COLO668 (cell line): ENCODE measurements at regions not wholly inside any gene's neighbourhood (a gene's known extent, or its start where the extent isn't known, plus 50 kb on each side); places are given as distances from the start of the nearest gene placed in this dataset.
"Not testable (repeated sequence)": the region's sequence is repeated elsewhere in the genome, so short reads cannot be mapped to it uniquely, and the experiment has no call there.

ENCODE experiments used
- DNase-seq: peaks from one replicate; lab custom pipeline; 2025; ENCODE audit not compliant: unreplicated experiment; lab: John Stamatoyannopoulos, UW

DNA sequence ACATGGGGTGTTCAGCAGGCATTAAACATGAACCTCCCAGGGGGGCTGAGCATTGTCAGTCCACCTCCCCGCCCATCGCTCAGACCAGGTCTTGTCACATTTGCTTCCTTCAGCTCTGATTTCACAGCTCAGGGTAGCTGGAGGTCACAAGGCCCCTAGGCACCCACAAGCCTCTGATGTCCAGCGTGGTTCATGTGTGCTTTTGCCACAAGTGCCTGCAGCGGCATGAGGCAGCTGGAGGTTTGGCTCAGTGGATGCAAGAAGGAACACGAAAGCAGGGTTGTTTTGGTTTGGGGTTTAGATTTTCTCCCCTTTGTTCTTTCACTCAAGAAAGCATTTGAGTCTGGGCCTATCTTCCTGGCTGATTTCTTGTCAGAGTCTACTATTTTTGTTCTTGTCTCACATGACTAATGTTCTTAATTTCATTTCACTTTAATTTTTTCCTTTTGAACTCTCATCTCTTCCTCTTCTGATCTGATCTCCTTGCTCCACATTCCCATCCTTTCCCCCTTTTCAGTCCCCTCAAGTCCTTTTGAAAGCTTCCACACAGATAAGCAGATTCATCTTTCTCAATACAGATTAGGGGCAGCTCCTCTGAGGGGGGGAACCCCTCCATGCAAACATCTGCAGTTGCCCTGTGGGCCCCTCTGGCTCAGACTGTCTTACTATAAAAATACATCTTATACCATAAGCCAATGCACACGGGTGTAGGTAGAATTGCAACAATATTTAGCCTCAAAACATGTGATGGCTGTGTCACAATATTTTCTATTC is 68.1 kb upstream of the CEP85L start:
- no peak for DNase-seq

DNA sequence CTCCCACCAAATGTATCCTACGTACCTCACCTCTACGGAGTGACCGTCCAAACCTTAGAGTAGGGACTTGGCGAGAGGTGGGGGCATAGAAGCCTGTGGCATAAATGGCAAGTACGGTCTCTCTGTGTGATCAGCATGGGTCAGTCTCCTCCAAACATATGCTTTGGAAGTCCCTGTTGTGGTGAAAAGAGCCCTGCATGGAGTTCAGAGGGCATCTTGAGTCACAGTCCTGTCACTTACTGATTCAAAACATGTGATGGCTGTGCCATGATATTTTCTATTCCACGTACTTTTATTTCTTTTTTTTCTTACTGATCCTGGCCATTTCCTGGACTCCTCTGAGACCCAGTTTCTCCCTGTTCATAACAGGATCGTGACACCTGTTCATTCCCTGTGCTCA is 67.5 kb upstream of the CEP85L start:
- DNase-seq: no peak

DNA sequence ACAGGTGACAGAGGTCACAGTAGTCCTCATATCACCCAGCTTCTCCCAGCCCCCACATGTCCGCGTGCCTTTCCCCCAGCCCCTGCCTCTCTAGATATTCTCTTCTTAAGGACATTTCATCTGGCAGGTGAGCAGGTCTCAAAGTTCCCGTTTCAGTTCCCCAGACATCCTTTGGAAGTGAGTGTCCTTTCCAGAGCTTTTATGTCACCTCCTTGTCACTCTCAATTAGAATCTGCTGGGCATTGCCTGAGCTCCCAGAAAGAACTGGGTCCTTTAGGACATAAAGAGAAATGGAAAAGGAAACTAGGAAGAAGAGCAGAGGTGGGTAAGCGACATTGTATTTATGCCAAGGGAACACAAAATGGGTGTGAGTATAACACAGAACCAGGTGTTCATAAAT is 66.9 kb upstream of the CEP85L start:
- no peak for DNase-seq

DNA sequence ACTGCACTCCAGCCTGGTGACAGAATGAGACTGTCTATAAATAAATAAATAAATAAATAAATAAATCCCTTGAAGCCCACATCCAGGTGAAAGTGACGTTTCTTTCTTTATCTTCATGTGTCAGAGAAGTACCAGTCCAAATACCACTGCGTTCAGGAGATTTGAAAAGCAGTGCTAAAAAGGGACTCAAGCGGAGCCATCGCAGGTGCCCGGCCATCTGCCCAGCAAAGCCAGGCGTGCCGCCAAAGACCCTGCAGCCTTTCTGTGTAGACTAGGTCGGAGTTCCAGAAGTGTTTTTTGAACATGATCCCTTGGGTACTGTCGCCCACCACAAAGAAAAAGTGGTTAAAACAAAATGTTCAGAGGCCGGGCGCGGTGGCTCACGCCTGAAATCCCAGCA is 65.7 kb upstream of the CEP85L start:
- DNase-seq: no peak

DNA sequence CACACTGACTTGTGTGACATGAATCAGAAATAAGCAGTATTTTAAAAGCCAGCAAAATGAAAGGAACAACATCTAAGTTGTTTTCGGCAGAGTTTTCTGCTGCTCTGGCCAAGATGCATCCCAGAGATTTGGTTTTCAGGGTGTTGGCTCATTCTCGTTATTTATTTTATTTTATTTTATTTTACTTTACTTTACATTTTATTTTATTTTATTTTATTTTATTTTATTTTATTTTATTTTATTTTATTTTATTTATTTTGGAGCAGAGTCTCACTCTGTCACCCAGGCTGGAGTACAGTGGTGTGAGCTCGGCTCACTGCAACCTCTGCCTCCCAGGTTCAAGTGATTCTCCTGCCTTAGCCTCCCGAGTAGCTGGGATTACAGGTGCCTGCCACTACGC is 64.5 kb upstream of the CEP85L start:
- DNase-seq: not testable (repeated sequence)

DNA sequence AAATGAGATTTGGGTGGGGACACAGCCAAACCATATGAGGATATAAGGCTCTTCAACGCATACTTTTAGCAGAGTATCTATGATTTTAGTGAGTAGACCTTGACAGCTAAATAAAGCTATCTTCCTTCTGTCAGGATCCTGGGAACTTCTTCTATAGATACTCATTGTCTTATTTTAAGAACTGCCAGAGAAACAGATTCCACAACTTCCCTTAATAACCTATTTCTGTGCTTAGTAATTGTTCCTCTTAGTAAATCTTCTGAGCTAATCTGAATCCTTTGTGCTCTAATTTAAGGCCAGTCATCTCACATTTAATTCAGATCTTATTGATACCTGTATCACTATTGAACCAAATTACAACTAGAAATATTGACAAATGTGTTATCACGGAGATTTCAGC is 64.0 kb upstream of the CEP85L start:
- DNase-seq: no peak

DNA sequence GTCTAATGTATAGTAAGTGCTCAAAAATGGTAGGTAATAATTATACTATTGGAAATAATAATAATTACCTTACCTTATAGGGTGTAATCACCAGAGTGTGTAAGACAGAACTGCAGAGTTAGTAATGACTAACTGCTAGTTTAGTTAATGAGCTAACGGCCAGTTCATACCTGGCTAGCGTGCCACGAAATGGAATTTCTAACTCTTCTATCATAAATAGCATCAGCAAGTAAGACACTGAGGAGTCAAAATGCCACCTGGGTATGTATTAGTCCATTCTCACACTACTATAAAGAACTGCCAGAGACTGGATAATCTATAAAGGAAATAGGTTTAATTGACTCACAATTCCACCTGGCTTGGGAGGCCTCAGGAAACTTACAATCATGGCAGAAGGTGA is 63.4 kb upstream of the CEP85L start:
- DNase-seq: no peak

DNA sequence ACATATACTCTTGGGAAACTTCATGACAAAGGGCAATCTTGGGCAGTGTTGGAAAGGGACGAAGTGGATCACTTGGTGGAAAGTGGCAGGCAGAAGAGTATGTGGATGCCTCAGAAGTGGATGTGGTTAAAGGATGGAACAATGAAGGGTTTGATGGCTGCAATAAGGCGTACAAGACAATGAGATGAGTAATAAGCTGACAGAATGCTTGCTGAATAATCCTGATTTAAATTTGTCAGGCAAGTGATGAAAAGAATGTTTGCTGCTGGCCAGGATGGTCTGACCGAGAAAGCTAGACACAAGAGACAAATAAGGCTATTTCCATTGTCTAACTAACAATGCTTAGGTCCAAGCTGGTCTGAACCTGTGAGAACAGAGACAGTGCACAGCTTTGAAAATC is 61.6 kb upstream of the CEP85L start:
- no peak for DNase-seq

DNA sequence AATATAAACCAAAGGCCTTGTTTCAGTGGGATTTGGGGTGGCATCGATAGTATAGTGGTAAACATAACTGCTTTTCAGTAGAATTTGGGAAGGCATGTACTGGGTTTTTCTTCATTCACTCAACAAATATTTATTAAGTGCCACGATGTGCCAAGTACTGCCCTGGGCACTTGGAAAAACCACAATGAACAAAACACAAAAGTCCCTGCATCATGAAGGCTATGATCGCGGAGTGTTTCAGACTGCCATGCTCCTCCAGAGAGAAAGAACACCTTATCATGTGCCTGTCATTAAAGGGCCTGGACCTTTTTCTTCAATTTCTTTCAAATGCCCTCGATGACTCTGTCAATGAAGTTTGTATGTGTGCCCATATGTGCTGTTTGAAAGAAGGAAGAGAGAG is 59.2 kb upstream of the CEP85L start:
- DNase-seq: no peak

DNA sequence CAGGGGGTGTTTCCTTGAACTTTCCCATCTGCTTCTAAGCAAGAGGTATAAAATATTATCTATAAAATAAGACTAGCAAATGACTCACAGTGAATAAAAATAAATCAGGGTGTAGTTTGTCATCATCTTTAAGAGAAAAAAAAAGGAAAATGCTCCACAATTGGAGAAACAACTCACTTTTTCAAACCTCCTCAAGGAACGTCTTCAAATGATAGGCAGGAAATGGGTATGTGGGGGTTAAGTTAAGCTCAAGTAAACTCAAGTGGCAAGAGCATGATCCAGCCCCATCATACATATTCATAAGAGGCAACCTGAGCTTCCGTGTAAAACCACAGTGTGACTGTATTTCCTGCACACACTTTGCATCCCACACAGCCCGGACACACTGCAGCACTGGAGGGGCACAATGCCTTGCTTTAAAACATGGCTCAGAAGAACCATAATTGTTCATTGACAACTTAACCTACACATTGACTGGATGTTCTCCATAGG is 58.5 kb upstream of the CEP85L start:
- no peak for DNase-seq

DNA sequence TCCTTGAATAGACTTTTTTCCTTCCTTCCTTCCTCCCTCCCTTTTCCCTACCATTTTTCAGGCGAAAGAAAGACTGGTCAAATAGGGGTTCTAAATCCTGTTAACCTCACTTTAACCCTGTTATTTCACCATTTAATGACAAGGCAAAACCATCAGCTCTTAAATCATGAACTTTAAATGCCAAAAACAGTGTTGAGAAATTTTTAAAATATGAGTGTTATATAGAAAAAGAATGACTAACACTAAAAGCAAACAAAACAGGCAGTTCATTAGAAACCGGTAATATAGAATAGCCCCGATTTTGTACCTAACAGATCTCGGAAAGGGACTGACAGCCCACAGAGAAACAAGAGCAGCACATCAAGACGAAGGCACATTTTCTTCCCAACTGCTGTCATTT is 57.4 kb upstream of the CEP85L start:
- DNase-seq: no peak

DNA sequence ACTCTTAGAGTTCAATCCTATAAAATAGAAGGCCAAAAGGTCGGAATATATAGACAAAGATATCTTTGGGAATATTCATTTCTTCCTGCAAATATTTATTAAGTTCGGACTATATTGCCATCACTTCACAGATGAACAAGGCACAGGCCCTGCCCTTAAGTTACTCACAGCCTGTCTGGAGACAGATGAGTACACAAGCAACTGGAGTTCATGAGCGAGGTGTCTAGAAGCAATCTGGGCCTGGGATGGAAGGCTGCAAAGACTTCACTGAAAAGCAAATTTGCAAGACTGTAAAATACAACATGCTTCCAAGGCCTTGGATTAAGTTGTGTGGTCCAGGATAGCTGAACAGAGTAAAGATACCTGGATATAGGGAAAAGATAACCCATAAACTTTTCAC is 56.7 kb upstream of the CEP85L start:
- DNase-seq: no peak

DNA sequence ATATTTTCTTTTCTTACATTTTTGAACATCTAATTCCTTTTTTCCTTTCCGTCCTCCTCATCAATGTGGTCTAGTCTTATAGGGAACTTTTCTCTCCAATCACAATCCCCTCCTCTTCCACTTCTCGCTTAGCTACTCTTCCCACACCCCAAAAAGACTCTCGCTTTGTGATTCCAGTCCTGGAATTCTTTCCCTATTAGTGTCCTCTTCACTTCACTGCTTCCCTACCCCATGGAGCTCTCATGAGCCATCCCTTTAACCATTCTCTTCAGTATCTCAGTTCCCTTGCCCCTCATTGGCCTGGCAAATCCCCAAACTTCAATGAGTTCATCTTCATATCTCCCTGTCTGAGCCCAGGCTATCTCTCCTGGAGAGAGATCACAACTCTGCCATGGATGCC is 55.3 kb upstream of the CEP85L start:
- no peak for DNase-seq

DNA sequence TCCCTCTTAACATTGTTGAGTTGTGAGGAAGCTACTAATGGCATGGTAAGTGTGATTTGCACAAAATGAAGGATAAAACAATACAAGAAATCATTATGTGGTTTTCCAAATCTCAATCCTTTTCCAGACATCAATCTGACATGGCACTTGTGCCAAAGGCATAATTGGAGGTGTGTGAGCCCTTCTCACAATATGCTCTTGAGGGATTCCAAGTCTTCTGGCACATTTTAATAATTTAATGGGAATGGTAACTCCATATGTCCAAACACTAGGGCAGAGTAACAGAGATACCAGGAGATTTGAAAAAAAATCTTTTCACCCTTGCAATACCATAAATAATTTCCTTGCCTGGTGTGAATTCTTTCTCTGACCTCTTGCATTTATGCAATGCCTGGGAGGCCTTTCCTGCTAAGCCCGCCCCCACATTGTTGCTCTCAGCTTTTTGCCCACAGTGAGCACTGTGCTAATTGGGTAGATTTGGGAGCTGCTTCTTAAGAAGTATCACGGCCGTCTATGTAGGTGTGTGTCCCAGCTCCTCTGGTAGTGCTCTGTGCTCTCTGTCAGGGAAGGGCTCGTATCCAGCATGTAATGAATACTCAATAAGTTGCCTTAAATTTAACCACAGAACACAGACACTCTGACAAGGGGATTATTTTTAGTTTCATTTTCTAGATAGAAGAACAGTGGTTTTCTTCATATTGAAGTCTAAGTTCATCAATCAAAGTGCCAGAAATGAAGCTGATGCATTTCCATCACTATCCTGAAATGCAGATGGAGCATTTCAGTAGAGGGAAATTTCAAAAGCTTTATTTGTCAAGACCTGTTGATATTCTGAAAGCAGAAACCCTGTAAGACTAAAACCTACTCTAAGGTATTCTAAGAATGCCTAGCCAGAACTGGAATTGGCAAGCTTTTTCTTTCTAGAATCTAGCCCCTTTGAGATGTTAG is 54.4 kb upstream of the CEP85L start:
- no peak for DNase-seq

DNA sequence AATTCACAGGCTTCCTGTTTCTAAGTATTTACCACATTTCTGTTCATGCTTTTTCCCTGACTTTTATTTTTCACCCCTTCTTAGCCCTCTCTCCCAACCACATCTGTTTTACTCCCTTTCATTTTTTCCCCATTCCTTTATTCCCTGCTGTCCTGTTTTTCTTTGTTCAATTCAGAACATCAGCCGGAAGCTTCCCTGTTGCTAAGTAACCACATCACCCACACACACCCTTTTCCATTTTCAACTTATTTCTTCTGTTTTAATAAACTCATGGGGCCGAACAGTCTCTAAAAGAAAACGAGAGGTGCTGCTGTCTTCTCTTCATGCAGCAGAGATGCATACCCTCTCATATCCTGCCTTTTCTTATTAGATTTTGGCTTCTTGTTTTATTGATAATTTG is 53.5 kb upstream of the CEP85L start:
- no peak for DNase-seq

DNA sequence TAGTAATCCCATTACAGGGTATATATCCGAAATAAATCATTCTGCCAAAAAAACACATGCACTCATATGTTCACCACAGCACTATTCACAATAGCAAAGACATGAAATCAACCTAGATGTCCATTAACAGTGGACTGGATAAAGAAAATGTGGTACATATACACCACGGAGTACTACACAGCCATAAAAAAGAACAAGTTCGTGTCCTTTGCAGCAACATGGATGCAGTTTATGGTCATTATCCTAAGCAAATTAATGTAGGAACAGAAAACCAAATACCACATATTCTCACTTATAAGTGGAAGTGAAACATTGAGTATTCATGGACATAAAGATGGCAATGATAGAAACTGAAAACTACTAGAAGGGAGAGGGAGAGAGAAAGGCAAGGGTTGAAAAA is 49.9 kb upstream of the CEP85L start:
- DNase-seq: not testable (repeated sequence)
